GM18517 (cell line): ENCODE measurements at regions not wholly inside any gene's neighbourhood (a gene's known extent, or its start where the extent isn't known, plus 50 kb on each side); places are given as distances from the start of the nearest gene placed in this dataset.
A peak's percentile ranks its signal among the peaks of the same experiment; 100 is the strongest.

ENCODE experiments used
- ATAC-seq: cut with Tn5 transposase; IDR thresholded peaks from one replicate; pipeline ENCODE4 v1.9.1; 2021; ENCODE audit warnings: mild to moderate bottlenecking, moderate library complexity; ENCODE audit not compliant: unreplicated experiment

DNA sequence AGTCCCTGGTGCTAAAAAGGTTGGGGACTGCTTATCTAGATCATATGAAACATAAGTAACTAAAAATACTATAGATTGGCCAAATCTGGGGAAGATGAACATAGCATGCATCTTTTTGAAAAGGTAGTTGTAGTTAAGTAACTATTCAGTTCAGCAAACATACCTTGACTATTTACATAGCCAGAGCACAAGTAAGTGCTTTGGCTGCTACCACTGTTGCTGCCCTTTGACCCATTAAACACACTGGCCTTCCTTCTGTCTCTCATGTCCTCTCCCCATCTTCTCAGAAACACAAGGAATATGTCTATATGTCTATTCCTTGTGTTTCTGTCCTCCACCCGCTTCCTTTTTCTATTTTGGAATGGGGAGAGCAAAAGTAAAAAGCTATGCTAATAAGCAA, 87.9 kb upstream of the SPRY1 start:
- ATAC-seq, result no peak

DNA sequence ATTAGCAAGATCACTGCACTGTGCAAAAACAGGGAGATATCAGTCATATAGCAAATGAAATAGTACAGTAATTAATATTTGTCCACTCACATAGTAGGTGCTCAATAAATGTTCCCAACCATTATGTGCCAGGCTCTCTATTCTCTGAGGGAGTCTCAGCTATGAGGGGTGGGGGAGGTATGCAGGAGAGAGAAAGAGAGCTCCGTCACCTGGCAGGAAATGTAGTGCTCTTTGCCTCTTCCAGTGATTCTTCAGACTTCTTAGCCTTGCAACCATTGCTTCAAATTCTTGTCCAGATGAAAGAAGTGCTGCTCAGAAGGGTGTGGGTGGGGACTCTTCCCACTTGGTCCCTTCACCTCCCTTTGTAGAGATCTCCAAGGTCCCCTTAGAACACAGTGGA, 84.5 kb upstream of the SPRY1 start:
- no peak for ATAC-seq

DNA sequence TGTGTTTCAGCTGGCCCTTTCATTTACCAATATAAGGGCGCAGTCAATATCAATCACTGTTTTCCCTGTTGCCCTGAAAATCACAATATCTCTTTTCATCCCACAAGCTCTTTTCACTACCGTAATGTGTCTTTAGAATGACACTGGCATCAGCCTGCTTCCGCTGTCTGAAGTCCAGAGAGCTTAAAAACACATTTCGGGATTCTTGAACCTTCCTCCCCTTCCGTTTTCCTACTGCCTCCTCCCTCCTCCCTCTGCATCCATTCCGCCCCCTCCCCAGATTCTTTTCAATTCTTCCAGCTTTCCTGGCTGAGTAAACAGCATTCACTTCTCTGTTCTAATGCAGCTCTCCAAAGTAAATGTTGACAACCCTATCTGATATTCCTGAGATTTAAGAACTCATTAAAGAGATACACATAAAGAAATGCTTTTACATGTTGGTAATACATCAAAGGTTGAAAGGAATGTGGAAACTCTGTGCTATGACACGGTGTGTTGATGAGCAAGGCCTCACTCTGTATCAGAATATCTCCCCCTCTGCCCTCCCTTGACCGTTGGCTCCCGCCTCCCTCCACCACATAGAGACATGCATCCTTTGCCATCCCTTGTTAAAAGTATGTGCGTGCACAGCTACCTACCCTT, 83.5 kb upstream of the SPRY1 start:
- no peak for ATAC-seq

DNA sequence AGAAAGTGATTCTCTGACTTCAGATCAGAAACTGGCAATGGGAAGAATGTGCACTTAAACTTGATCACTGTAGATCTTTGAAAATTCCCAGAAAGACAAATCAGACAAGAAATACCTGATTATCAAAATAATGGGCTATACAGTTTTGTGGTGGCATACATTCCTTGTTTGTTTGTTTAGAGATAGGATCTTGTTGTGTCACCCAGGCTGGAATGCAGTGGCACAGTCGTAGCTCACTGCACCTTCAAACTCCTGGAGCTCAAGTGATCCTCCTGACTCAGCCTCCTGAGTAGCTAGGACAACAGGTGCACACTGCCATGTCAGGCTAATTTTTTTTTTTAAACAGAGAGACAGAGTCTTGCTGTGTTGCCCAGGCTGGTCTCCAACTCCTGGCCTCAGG, 81.0 kb upstream of the SPRY1 start:
- no peak for ATAC-seq

DNA sequence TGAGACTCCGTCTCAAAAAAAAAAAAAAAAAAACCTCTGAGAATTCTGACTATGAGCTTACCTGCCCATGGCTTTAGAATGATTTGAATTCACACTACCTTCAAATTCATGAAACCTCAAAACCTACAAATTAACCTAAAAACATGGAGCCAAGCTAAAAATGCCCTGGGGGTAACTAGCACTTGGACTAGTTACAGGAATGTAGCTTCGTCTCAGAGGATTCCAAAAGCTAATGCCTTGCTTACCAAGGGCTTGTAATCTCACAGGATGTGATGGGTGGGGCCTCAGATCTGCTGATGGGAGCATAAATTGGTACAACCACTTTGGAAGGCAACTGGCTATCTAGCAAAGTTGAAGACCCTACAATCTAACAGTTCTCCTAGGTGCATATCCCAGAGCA, 79.4 kb upstream of the SPRY1 start:
- ATAC-seq, result no peak

DNA sequence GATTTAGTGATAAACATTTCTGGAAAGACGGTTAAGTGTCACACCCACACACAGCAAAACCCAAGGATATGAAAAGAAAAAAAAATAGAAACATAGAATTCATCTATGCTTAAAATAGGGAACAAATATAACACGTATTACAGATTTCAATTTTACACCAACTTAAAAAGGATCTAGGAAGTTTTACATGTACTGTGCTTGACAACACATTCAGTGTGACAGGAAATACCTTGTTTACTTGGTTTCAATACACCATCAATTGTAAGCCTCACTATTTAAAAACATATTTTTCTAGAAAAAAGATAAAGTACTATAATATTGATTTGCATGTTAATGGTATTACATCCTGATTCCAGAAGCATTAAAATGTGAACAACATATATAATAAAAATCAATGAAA, 77.0 kb upstream of the SPRY1 start:
- no peak for ATAC-seq

DNA sequence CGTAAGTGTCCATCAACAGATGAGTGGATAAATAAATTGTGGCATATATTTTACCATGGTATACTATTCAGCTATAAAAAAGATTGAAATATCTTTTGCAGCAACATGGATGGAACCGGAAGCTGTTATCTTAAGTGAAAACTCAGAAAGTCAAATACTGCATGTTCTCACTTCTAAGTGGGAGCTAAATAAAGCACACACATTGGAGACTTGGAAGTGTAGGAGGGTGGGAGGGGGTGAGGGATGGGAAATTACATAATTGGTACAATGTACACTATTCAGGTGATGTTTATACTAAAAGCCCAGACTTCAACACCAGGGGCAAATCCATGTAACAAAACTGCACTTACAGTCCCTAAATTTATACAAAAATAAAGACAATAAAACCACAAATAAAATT, 72.6 kb upstream of the SPRY1 start:
- ATAC-seq, result no peak

DNA sequence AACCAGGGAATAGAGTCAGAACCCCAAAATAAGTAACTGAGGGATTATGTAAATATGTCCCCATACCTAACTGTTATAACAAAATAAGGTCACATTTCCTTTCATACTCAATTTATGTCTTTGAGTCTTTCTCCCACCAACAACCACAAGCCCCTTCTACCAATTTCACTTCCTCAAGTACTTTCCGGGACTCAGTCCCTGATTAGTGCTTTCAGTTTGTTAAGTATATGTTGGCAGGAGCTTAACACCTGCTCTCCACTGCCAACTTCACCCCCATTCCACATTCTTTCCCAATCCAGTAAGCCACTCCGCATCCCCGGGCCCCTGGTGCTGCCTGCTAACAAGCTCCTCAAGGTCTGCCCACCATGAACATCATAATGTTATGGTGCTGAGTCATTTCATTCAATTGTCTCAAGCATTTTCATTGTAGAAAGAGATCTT, 71.3 kb upstream of the SPRY1 start:
- ATAC-seq, result peak; percentile 99

DNA sequence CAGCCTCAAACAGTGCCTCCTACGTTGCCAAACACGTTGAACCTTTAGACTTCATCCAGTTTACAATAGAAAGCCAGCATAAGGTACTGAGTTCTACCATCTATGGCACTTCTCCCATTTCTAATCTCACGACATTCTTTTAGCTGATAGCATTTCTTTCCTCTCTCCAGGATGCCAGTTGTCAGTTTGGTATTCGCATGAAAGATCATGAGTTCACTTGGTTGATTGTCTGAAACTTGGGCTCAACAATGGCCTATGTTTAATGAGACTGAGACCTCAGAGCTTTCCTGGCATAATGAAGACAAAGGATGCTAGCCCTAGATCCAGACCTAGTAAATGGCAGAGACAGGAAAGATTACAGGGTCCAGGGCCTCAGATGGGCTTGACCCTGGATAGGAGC, 69.2 kb upstream of the SPRY1 start:
- ATAC-seq, result no peak

DNA sequence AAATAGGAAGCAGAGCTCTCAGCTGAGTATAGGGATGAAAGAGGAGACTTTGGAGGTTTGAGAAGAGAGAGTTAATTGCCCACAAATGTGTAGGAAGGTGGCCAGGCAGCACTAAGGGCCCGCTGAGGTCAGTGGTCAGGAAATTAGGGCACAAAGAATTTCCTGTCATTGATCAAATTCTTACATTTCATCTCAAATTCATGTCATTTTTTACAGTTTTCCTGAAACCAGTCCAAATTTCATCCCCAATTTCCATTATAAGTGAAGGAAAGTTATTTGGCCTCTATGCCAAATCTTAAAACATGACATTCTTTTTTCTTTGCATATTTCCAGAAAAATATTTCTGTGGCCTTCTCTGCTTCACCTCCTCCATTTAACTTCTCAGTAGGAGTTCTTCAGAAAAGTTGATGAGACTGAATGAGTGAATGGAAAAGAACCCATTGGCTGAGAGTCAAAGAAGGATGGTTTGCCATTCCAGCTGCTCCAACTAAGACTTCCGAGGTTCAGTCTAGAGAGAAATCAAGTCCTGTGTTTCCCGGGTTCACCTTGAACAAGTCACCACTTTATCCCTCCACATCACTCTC, 68.7 kb upstream of the SPRY1 start:
- ATAC-seq, result no peak

DNA sequence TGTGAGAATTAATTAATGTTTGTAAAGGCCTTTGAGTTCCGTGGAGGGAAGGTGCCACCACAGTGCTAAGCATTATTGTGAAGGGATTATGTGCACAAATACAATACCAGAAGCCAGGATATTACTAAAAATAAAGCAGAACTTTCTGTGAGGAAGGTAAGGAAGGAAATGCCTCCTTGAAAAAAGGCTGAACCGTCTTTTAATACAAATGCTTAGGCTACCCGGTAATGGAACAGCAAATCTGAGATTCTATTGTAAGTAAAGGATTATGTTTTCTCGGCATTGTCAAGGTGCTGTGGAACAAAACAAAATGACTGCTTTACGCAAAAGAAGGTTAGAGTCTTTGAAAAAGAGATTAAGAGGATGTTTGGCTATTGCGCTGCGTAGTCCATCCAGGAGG, 57.9 kb upstream of the SPRY1 start:
- ATAC-seq, result no peak

DNA sequence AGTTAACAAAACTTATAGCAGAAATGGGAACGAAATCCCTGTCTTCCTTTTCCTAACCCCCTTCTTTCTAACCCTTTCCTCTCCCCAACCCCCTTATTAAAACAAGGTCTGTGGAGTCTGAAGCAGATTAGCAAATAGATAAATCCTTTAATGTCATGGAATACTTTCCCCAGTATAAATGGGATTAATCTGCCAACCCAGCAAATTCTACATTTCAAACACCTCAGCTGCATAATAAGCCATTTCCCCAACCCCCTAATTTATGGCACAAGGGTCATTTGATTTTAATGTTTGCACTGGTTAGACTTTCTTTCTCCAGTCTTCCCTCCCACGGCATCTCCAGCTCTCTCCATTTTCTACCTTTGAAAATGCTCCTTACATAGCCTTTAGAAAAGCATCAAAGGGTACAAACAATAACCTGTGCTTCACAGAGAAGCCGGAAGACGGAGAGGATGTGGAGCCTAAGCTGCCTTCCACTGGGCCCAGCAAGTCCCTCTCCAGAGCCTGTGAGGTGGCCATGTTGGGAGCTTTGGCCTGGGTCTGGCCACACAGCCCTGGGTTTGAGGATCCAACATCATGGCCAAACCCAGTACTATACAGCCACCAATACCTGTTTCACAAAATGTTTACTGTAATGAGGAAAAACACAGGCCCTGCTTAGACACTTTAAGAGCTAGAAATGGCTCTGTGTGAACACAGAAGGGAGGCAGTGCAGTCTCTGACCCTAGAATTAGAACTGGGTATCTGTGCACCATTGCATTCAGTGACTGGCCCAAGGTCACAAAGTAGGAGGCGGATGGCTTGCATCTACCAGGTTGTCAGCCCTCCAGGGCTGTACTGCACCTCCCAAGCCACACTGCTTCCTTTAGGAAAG, 56.9 kb upstream of the SPRY1 start:
- no peak for ATAC-seq

DNA sequence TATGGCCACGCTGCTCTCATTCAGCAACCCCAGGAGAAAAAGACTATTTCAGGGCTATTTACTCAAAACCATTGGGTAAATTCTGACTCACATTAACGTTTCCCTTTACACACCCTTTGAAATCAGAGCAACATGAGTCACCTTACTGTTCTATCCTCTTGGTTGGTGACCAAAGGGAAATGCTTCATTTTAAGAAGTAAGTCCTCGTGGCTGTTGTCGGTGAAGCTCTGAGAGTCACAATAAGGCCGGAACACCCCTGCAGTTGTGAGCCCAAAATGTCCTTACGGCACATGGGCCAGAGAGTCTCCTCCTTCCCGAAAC, 56.3 kb upstream of the SPRY1 start:
- ATAC-seq, result no peak

DNA sequence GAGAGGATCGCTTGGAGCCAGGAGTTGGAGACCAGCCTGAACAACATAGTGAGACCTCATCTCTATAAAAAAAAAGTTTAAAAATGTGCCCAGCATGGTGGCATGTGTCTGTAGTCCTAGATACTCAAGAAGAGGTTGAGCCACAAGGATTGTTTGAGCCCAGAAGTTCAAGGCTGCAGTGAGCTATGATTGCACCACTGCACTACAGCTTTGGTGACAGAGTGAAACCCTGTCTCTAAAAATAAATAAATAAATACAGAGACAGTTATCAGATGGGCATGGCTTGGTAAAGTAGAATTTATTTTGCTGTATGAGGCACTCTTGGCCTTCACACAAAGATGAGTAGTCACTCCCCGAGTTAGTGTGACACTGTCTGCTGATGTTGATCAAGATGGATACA, 54.1 kb upstream of the SPRY1 start:
- no peak for ATAC-seq

DNA sequence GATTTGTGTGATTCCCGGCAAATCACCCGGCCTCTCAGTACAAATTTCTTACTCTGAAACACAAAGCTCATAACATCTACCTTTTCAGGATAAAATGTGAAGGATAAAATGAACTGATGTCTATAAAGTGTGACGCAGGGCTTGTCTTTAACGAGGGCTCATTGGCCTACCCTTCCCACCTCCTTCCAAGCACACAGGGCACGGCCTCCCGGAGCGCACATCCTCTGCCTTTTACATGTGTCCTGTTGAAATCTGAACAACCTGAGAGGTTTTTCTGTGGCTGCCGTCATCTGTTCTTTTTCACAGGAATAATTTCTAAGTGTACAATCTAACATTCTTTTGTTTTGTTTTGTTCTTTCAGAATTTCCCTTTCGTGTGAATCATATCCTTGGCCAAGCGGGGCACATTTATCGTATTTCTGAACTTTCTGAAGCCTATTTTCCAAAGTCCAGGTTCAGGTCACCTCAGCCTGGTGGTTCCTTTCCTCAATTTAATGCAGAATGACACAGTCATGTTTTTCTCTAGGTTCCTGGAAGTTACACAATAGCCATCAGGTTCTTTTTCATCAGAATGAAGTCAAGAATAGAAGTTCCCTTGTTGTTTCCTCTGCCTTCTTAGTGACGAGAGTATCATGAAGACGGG, 53.1 kb upstream of the SPRY1 start:
- no peak for ATAC-seq

DNA sequence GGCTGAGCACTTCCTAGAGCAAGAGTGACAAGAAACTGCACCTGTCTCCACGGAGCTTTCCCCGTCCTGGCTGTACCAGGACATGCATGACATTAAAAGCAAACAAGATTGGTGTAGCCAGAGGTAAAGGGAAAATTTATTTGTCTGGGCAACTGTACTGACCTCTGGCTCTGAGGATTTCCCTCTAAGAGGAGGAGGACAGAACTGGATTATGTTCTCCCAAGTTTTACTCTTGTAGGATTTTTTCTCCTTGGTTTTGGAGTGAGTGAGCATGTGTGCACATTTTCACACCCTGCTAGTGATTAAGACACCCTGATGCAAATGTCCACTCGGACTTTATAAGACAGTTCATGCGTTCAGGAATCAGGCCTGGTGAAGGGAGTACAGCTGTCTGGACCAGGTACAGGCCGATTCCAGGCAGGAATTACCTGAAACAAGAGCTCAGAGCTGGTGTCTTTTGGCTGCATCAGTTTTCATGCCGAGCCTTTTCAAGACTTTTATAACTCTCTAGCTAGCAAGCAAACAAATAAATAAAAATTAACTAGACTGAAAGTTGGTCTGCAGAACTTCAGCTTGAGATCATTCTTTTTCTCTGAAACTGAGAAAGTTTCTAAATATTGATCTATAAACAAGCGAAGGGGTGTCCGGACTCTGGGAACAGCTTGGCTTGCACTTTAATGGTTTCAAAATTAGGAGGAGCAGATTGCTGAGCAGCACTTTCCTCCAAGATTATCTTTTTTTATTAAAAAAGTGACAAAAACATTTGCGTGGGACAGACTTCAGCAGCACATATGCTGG, 51.3 kb upstream of the SPRY1 start:
- ATAC-seq, result no peak

DNA sequence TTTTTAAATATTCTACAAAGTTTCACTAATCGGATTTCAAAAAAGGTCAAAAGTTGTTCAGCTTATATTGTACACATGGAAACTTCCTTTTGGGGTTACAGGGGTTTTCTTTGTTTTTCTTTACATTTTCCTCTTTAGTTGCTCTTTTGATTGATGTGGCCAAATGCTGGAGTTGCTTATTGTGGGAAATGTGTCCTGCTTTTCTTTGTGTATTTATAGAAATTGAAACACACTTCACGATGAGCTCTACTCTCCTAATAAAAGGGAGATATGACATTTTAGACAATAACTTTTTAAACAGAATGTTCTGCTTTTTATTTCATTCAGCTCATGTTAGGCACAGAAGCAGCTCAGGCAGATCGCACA, 50.7 kb upstream of the SPRY1 start:
- no peak for ATAC-seq

DNA sequence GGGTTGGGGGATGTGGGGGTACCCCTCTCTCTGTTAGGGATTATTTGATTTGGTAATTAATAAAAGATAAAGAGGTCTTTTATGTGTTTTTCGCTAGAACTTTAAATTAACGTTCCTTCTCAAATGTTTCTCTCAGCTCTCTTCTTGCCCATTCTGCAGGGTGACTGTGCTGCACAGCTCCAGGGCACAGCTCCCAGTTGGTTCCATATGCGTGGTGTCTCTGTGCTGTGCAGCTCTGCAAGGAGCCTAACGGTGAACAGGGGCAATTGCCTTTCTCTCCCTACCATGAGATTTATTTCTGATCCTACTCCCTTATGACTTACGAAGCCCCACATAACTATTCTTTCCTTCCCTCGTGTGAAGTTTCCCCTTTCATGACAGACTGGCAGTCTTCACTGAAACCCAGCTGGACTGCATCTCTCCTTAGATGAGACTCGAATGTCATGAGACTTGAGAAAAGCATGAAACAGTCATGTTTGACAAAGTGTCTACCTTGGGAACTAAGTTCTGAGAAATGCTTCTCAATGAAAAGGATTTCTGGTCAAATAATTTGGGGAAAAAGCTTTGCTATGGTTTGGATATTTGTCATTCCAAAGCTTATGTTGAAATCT, 50.2 kb upstream of the SPRY1 start:
- no peak for ATAC-seq
